ENCODE measurements at regions not wholly inside any gene's neighbourhood (a gene's known extent, or its start where the extent isn't known, plus 50 kb on each side); places are given as distances from the start of the nearest gene placed in this dataset.
"Not testable (repeated sequence)": the region's sequence is repeated elsewhere in the genome, so short reads cannot be mapped to it uniquely, and the experiment has no call there.

DNA sequence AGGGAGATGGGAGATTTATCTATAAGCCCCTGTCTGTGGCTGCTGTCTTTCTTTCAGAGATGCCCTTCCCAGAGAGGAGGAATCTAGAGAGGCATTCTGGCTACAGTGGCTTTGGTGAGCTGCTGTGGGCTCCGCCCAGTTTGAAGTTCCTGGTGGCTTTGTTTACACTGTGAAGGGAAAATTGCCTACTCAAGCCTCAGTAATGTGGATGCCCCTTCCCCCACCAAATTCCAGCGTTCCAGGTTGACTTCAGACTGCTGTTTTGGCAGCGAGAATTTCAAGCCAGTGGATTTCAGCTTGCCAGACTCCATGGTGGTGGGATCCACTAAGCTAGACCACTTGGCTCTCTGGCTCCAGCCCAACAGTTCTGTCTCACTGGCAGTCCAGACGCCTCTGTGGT lies 951.6 kb downstream of the CCSER2 start:
- no peak for DNase-seq (ENCODE audit: low read depth in 2 of 3, low spot score in 2 of 3)

DNA sequence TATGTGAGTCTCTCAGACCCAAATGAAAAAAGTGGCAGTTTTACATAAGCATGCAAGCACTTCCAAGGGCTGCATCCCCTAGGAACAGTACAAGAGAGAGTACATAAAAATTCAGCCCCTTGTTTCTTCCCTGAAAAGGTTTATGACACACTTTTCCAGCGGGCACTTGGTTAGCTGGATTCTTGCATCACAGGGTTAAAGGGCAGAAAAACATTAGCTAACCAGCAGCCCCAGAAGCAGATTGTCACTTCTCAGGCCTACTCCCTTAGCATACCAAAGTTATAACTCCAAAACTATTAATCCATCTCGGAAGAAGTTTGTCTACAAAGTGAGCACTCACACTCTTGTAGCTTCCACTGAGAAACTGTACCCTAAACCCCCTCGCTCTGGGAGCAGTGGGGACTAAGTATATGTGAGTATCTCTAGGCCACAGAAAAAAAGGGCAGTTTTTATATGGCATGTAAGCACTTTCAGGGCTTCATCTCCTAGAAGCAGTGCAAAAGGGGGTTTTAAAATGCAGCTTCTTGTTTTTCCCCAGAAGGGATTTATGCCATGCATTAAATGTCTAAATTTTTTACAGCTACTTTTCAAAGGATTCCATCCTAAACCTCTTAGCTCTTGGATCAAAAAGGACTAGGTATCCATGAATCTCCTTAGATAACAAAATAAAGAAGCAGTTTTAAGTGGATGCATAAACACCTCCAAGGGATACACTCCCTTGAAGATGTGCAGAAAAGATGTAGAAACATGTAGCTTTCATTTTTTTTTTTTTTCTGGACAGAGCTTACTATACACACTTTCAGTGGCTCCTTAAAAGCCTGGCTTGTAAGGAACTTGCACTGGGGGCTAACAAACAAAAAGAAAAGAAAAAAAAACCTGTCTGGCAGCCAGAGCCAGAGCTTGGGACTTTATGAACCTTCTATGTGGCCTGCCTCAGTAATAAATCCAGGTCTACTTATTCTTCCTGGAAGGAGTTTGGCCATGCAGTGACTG lies 956.7 kb downstream of the CCSER2 start:
- no peak for DNase-seq (ENCODE audit: low read depth in 2 of 3, low spot score in 2 of 3)

DNA sequence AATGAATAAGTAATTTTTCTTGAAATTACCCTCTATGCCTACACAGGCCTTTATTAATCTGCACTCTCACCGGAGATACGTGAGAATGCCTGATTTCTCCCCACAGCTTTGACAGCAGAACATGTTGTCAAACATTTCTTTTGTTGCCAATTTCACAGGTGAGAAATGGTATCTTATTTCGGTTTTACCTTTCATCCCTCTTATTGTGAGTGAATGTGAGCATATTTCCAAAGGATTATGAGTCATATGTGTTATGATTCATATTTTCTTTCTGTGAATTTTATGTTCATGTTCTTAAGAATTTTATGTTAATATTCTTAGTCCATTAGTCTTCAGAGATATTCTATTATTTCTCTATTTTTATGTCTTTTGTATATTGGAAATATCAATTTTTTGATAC lies 965.1 kb downstream of the CCSER2 start:
- DNase-seq (ENCODE audit: low read depth in 2 of 3, low spot score in 2 of 3) = no peak

DNA sequence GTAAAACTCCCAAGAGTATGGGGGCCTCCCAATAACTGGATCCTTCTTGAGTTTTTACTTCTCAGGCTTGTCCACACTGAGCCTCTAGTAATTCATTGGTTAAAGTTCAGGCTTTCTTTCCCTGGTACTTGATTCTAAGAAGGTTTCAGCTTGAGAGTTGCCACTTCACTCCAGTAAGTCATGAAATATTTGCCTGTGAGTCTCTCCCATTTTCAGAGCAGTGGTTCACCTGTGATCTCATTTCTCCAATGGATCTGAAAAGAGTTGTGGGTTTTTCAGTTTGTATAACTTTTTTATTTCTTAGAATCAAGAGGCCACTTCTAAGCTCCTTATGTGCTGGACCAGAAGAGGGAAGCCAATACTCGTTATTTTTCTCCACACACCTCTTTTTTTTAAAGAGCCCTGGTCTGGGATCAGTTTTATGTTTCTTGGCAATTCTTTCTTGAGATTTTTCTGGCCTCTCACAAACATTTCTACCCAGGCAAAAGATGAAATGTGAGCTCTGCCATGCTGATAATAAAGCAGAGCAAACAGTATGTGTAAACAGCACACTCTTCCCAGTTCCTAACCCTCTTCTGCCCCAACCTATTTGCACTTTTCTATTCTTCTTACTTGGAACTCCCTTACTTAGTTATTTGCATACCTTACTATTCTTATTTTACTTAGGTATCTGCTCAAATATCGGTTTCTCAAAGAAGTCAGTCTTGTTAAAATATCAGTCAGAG lies 983.4 kb downstream of the CCSER2 start:
- no peak for DNase-seq (ENCODE audit: low read depth in 2 of 3, low spot score in 2 of 3)

DNA sequence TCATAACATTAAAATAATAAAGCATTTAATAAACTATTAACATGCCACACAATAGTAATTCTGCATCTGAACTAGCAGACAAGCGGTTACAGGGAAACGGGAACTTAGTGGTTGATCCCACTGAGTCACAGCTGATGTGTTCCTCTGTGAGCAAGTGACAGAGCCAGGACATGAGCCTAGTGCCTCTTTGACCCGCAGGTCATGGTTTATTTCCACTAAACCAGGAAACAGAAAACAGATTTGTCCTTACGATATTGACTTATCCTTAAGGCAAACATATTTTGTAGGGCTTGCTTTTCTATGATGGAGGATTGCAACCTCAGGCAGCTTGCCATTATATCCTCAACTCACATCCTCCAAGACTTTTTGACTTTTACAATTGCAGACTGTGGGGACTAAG lies 987.3 kb downstream of the CCSER2 start:
- no peak for DNase-seq (ENCODE audit: low read depth in 2 of 3, low spot score in 2 of 3)

DNA sequence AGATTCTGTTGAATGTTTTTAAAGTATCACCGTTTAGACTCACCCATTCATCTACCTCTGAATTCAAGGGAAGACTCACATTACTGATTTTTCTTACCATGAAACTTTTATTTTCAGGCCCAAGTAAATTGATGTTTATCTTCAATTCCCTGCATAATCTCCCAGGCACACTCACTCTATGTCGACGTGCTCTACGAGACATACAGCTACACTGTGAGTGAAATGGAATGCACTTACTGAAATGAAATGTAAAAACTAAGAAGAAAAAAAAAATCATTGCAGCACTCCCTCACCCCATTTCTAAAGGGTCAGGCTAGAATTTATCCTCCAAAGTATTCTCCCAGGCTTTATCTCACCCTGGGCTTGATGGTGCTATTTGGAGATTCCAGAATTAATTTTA lies 987.9 kb downstream of the CCSER2 start:
- no peak for DNase-seq (ENCODE audit: low read depth in 2 of 3, low spot score in 2 of 3)

DNA sequence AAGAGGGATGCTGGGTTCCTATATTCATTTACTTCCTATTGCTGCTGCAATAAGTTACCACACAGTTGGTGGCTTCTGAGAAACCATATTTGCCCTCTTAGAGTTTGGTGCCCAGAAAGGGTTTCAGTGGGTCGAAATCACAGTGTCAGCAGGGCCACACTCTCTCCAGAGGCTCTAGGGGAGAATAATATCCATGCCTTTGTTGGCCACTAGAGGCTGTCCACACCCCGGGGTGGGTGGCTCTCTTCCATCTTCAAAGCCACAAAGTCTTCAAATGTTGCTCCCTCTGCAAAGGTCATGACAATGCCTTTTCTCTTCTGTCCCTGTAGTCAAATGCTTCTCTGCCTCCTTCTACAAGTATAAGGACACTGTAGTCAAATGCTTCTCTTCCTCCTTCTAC lies 989.4 kb downstream of the CCSER2 start:
- DNase-seq (ENCODE audit: low read depth in 2 of 3, low spot score in 2 of 3) = no peak

DNA sequence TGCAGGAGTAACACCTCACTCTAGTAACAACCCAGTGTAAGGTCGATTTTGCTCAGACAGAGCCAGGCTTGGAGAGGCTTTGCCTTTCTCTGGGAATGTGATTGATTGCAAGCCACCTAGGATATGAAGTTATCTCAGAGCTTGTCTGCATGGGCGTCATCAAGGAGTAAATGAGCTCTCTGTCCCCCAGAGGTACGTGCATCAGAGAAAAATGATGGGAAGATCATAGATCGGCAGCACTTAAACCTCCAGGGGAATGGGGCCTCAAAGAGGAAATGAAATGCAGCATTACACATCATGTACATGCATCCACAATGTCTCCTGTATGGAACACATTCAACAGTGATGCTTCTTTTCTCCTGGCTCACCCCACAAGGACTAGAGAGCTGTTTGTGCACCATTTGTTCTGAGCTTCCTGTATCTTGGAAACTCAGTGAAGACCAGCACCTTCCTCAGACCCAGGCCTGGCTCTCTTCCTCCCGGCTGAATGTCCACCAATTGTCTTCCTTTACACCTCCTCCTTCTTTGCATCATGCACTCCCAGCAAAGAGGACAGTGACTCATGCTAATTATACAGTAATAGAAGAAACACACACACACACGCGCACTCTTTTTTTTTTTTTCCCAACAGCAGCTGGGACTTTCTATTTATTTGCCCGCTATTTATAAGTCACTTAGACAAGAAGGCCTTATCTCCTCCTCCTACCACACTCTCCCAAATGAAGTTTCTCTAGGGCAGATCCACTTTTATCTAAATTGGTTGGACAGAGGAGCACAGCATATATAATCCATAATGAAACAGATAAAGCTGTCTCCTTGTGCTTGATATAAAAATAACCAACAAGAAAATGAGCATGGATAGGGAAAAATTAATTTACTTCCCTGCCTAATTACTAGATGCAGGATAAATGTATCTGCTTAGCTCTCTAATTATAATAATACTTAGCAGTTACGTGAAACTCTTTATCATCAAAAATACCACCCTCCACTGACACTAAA lies 990.7 kb downstream of the CCSER2 start:
- DNase-seq (ENCODE audit: low read depth in 2 of 3, low spot score in 2 of 3) = no peak

DNA sequence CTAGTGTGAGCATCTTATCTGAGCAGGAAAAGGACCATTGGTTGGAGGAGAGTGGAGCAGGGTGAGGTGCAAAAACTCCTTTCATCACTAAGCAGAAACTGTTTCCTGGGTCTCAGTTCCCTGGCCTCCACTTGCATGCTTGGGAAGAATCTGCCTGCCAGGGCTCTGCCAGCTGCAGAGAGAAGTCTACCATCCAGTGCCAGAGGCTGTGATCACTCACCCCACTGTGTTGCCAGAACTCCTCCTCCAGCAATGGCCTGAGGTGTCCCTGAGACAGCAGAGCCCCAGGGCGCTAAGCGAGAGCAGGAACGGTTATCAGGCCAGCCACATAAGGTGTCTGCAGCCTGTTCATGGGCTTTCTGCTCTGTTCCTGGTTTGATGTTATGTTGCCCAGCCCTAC lies 991.4 kb downstream of the CCSER2 start:
- no peak for DNase-seq (ENCODE audit: low read depth in 2 of 3, low spot score in 2 of 3)

DNA sequence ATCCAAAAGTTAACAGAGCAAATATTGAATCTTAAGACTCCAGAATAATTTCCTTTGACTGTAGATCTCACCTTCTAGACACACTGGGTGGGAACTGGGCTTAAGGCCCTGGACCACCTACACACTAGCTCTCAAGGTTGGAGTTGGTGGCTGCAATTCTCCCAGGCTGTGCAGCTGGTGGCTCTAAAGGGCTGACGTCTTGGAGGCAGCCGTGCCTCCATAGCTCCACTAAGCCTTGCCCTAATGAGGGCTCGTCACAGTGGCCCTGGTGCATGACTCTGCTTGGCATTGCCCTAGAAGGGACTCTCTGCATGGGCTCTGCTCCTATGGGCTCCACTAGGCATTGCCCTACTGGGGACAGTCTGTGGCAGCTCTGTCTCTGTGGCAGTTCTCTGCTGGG lies 1005.2 kb downstream of the CCSER2 start:
- DNase-seq (ENCODE audit: low read depth in 2 of 3, low spot score in 2 of 3) = no peak

DNA sequence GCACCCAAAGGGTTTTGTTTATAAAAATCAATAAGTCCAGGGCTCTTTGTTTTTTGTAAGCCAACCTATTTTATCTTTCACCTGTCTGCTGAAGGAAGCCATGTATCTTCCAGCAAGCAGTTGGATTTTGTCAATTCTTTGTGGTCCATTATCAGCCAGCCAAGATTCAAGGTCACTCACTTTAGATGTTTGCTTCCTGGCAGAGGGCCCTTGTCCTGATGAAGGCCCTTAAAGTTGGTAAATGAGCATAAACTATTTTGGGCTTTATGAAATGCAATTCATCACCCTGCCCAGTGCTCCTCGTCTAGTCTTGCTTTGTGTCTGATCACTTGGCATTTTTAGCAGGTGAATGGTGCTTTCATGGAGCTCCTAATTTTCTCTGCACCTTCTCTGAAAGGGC lies 1004.2 kb downstream of the GRID1 start:
- no peak for DNase-seq (ENCODE audit: low read depth in 2 of 3, low spot score in 2 of 3)

DNA sequence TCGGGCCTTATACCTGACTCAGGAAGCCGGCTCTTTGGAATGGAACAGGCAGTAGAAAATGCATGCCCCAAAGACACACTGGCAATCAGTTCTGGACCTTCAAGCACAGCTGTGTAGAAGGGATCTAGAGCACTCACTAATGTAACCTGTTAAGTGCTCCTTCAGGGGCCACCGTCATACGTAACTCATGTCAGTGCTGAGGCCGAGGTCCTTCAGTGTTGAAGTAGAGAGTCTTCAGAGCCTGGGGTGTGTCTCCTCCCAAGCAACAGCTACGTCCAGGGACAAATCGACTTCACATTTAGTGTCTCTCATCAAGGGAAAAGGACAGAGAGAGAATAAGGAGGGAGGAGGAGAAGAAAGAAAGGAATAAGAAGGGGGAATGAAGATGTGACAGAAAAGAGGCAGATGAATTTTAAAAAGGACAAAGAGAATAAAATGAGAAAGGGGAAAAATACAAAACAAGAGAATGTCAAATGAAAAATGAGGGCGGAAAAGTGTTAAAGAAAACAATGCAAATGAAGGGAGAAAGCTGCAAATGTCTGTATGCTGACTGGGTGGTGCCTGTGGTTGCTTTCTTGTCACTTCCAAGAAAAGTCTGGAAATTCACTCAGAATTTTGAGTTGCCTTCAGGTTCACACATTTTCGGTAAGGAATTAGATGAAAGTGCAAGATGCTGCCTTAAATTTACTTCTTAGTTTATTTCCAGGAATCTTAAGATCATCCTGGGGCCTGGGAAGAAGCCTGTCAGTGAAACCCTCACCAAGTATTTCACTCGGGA lies 989.4 kb downstream of the GRID1 start:
- no peak for DNase-seq (ENCODE audit: low read depth in 2 of 3, low spot score in 2 of 3)

DNA sequence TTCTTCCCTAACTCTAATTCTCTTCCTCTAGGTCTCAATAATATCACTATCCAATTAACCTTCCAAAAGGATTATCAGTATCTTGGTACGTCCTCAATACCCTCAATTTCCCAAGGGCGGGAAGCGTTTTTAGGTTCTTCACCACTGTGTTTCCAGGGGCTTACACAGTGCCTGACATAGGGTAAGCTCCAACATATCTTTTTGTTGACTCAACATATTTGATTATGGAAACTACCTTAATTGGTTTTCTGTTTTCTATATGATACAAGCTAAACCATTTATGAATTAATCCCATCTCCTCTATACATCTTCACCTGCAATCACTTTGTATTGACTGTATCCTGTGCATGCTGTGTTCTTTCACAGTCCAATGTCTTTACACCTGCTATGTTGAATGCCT lies 987.3 kb downstream of the GRID1 start:
- DNase-seq (ENCODE audit: low read depth in 2 of 3, low spot score in 2 of 3) = no peak

DNA sequence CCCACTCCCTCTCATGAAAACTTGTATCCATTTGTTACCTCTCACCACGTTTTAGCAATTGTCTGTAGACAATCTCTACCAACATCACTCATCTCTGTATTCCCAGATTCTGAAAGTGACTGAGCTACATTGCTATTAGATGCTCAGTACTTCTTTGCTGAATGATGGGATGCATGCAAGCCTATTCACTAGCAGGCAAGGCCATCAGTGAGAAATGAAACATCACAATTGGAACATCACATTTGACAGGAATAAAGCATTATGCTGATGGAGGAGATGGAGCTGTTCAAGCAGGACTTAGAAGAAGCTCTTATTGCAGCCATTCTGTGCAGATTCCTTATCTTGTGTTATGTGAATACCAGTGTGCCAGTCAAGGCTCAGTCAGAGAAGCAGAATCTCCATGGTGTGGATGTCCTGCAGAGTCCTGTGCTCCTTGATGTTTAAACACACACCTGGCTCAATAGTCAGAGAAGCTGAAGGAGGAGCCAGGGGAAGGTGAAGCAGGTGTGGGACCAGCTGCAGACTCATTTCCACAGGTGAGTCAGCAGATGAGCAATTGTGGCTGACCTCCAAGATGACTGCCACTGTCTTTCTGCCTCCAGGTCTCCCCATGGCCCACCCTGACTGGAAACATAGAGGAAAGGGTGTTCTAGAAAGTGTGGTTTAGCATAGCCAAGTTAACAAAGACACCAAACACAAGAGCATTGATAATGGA lies 965.5 kb downstream of the GRID1 start:
- no peak for DNase-seq (ENCODE audit: low read depth in 2 of 3, low spot score in 2 of 3)

DNA sequence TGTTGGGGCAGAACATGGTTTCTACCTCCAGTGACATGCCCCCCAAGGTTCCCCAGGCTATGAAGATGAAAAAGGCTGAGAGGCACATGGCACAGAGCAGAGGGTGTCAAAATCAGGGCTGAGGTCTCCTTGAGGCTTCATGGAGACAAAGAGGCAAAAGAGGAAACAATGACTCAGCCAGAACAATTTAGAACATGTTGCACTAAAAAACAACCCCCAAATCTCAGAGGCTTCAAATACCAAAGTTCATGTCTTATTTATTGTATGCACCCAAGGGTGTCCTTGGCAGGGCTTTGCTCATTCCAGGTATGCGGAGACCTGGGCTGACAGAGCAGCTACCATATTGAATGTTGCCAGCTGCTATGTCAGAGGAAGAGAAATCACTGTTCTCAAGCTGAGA lies 964.1 kb downstream of the GRID1 start:
- DNase-seq (ENCODE audit: low read depth in 2 of 3, low spot score in 2 of 3) = no peak

DNA sequence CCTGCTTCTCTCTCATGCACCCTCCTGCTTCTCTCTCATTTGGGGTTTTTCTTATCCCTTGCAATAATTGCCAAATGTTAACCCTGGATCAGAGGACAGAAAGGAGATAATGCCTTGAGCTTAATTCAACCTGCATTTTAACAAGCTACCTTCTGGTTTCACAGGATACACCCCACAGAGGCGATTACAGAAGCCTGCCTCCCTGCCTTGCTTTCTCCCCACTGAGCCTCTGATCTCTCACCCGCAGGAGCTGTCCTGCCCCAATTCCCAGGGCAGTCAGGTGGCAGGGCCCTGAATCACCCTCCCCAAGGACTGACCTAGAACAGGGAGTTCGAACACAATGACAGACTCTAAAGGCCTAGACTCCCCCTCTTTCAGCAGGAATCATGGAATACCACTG lies 959.5 kb downstream of the GRID1 start:
- no peak for DNase-seq (ENCODE audit: low read depth in 2 of 3, low spot score in 2 of 3)

DNA sequence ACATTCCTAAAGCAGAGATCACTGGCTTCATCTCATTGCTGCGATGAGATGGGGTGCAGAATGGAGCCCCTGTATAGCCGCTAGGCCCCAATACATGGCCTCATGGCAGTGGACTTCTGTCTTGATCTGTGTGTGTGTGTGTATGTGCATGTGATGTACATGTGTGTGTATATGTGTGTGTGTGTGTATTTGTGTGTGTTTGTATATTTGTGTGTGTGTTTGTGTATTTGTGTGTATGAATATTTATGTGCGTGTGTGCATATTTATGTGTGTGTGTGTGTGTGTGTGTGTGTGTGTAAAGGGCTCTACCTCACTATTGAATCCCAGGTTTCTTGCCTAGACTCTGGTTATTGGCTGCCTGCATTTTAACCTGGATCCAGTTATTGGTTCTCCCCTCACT lies 958.2 kb downstream of the GRID1 start:
- DNase-seq (ENCODE audit: low read depth in 2 of 3, low spot score in 2 of 3) = no peak

DNA sequence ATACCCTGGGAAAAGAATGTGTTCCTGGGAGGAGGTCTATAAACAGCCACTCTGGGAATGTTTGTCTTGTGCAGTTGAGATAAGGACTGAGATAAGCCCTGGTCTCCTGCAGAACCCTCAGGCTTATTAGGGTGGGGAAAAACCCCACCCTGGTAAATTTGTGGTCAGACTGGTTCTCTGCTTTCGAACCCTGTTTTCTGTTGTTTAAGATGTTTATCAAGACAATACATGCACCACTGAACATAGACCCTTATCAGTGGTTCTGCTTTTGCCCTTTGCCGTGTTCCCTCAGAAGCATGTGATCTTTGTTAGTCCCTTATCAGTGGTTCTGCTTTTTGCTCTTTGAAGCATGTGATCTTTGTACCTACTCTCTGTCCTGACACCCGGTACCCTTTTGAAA lies 956.0 kb downstream of the GRID1 start:
- not testable (repeated sequence) for DNase-seq (ENCODE audit: low read depth in 2 of 3, low spot score in 2 of 3)

DNA sequence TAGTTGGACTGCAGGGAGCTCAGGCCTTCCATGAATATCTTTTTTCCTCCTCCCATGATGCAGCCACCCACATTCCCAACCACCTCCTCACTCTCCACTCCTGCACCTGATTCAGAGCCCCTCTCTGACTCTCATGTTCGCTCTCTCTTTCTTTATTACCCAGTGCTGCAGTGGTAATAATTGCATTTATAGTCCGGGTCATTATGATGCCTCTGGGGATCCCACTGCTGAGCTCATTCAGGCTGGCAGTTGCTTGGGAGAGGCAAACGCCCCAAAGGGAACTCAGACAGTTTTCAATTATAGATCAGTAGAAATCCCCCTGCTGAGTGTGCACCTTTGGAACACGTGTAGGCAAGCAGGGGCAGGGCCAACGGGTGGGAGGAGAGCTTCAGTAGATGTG lies 953.0 kb downstream of the GRID1 start:
- no peak for DNase-seq (ENCODE audit: low read depth in 2 of 3, low spot score in 2 of 3)

Data from hematopoietic multipotent progenitor cell (in vitro differentiated cells).